OCI-LY1 (cell line): ENCODE measurements at regions not wholly inside any gene's neighbourhood (a gene's known extent, or its start where the extent isn't known, plus 50 kb on each side); places are given as distances from the start of the nearest gene placed in this dataset.

Experiments used
- EZH2 ChIP-seq: fragments of 200-600 bp; sonication (generic), shearing (Covaris generic); IDR thresholded peaks from 2 replicates; pipeline ENCODE4 v1.8.0; 2017; ENCODE audit warnings: borderline replicate concordance, mixed run types, mild to moderate bottlenecking, antibody characterized with exemption, low read length, moderate library complexity, mixed read lengths
- TF ChIP-seq, protein P1 (sequence below): fragments of 200-600 bp; sonication (generic), shearing (Covaris generic); IDR thresholded peaks from 2 replicates; pipeline ENCODE4 v1.5.1; 2017; ENCODE audit warnings: mild to moderate bottlenecking, antibody characterized with exemption, low read length, moderate library complexity, mixed read lengths

GRCh38 chr20:63145156-63145555 is 70.8 kb downstream of the YTHDF1 start:
- TF ChIP-seq, protein P1, sequence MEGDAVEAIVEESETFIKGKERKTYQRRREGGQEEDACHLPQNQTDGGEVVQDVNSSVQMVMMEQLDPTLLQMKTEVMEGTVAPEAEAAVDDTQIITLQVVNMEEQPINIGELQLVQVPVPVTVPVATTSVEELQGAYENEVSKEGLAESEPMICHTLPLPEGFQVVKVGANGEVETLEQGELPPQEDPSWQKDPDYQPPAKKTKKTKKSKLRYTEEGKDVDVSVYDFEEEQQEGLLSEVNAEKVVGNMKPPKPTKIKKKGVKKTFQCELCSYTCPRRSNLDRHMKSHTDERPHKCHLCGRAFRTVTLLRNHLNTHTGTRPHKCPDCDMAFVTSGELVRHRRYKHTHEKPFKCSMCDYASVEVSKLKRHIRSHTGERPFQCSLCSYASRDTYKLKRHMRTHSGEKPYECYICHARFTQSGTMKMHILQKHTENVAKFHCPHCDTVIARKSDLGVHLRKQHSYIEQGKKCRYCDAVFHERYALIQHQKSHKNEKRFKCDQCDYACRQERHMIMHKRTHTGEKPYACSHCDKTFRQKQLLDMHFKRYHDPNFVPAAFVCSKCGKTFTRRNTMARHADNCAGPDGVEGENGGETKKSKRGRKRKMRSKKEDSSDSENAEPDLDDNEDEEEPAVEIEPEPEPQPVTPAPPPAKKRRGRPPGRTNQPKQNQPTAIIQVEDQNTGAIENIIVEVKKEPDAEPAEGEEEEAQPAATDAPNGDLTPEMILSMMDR = no peak
- no peak for TF ChIP-seq EZH2
